CD4-positive, alpha-beta T cell treated with Interleukin-10 for 1 hour (primary cell): ENCODE measurements at regions not wholly inside any gene's neighbourhood (a gene's known extent, or its start where the extent isn't known, plus 50 kb on each side); places are given as distances from the start of the nearest gene placed in this dataset.
"Not testable (repeated sequence)": the region's sequence is repeated elsewhere in the genome, so short reads cannot be mapped to it uniquely, and the experiment has no call there.

Source experiments
- DNase-seq: peaks from one replicate; pipeline ENCODE4 v3.0.0-alpha.2; 2020

- no peak for DNase-seq
These were observed 91.9 kb upstream of the PRR23C start for GRCh38 chr3:139136469-139137202.

GRCh38 chr3:139140553-139140952 is 95.9 kb upstream of the PRR23C start:
- no peak for DNase-seq

- not testable (repeated sequence) for DNase-seq
These were observed 101.3 kb upstream of the PRR23C start for GRCh38 chr3:139145980-139146379.

- DNase-seq, result no peak
These were observed 106.8 kb upstream of the PRR23C start for GRCh38 chr3:139151530-139151929.

- not testable (repeated sequence) for DNase-seq
These were observed 108.7 kb upstream of the PRR23C start for GRCh38 chr3:139153434-139153833.

- no peak for DNase-seq
These were observed 112.7 kb upstream of the PRR23C start for GRCh38 chr3:139157161-139157932.

- DNase-seq, result no peak
These were observed 114.7 kb upstream of the PRR23C start for GRCh38 chr3:139159356-139159755.

- DNase-seq, result no peak
These were observed 128.8 kb upstream of the PRR23C start for GRCh38 chr3:139173372-139174108.

GRCh38 chr3:139180489-139180888 is 135.8 kb upstream of the PRR23C start:
- DNase-seq, result no peak

GRCh38 chr3:139182143-139182542 is 137.5 kb upstream of the PRR23C start:
- no peak for DNase-seq

GRCh38 chr3:139182598-139182997 is 137.9 kb upstream of the PRR23C start:
- DNase-seq, result no peak

- DNase-seq, result no peak
These were observed 140.8 kb upstream of the PRR23C start for GRCh38 chr3:139185527-139185926.

GRCh38 chr3:139187154-139187553 is 142.5 kb upstream of the PRR23C start:
- DNase-seq, result no peak

GRCh38 chr3:139187648-139188047 is 143.0 kb upstream of the PRR23C start:
- no peak for DNase-seq

GRCh38 chr3:139189943-139190342 is 145.3 kb upstream of the PRR23C start:
- no peak for DNase-seq

GRCh38 chr3:139194421-139194820 is 149.4 kb upstream of the MRPS22 start:
- not testable (repeated sequence) for DNase-seq

GRCh38 chr3:139196146-139196545 is 147.7 kb upstream of the MRPS22 start:
- not testable (repeated sequence) for DNase-seq

- no peak for DNase-seq
These were observed 146.6 kb upstream of the MRPS22 start for GRCh38 chr3:139197251-139197650.

- DNase-seq, result no peak
These were observed 145.6 kb upstream of the MRPS22 start for GRCh38 chr3:139198186-139198585.

- DNase-seq, result no peak
These were observed 144.9 kb upstream of the MRPS22 start for GRCh38 chr3:139198929-139199328.

GRCh38 chr3:139199421-139200010 is 144.3 kb upstream of the MRPS22 start:
- no peak for DNase-seq

GRCh38 chr3:139201446-139202225 is 142.2 kb upstream of the MRPS22 start:
- DNase-seq, result no peak
